Mammary epithelial cell (primary cell): ENCODE measurements at regions not wholly inside any gene's neighbourhood (a gene's known extent, or its start where the extent isn't known, plus 50 kb on each side); places are given as distances from the start of the nearest gene placed in this dataset.

Experiments used
- CTCF ChIP-seq, 2 donors: IDR thresholded peaks in 1 of 2; conservative IDR thresholded peaks in 1 of 2; 2 replicates each; pipeline ENCODE4 v1.5.1; 2011 to 2012; ENCODE audit warnings: inconsistent platforms in 2 of 2, low read length in 2 of 2, mild to moderate bottlenecking in 2 of 2, control low read depth in 1 of 2, low read depth in 1 of 2; ENCODE audit not compliant: insufficient read depth in 1 of 2; ENCODE audit errors: extremely low read depth in 1 of 2
- EZH2 ChIP-seq: IDR thresholded peaks from 2 replicates; pipeline ENCODE4 v1.6.1; 2012; ENCODE audit warnings: low read length, inconsistent platforms, borderline replicate concordance

DNA sequence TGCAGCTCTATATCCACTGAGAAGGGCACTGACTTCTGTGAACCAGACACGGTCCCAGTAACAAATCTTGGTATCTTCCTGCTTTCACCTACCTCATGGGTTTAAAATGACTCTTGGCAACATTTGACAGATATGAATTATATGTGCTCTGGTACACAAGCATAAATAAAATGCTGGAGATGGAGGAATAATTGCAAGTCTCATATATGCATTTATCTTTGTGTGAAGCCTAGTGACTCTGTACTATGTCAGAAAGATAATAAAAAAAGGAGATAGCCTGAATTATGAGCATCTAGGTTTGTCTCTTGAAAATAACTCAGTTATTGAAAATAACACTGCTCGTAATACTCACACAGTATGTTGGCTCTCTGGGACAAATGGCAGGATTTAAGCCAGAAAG, 167.1 kb upstream of the CRBN start:
- TF ChIP-seq CTCF (conservative IDR thresholded peaks at IDR 0.05 in 1 of 2, IDR thresholded peaks at IDR 0.05 in 1 of 2; ENCODE audit: extremely low read depth in 1 of 2, insufficient read depth in 1 of 2, low read depth in 1 of 2, low read length in 2 of 2) (no peak), EZH2 (no peak)
